Retina (tissue), 1 donor: ENCODE measurements at regions not wholly inside any gene's neighbourhood (a gene's known extent, or its start where the extent isn't known, plus 50 kb on each side); places are given as distances from the start of the nearest gene placed in this dataset.

Source experiments
- DNase-seq: peaks from one replicate; pipeline ENCODE4 v3.0.0-alpha.2; 2016

DNA sequence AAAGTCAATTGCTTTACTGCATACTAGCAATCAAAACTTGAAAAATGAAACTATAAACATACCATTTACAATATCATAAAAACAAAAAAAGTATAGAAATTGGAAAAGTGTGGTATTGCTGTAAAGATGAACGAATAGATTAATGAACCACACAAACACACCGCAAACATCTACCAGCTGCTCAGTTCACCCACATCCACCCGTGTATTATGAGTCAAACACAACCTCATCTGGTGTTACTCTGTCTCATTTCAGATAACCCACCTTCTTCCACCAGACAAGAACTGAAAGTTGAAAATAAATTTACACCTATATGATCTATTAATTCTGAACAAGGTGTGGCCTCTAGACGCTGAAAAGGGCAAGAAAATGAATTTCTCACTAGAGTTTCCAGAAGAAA is 53.3 kb downstream of the BLID start:
- DNase-seq, result no peak

GRCh38 chr11:122059565-122059964 is 56.5 kb downstream of the BLID start:
- DNase-seq, result no peak

DNA sequence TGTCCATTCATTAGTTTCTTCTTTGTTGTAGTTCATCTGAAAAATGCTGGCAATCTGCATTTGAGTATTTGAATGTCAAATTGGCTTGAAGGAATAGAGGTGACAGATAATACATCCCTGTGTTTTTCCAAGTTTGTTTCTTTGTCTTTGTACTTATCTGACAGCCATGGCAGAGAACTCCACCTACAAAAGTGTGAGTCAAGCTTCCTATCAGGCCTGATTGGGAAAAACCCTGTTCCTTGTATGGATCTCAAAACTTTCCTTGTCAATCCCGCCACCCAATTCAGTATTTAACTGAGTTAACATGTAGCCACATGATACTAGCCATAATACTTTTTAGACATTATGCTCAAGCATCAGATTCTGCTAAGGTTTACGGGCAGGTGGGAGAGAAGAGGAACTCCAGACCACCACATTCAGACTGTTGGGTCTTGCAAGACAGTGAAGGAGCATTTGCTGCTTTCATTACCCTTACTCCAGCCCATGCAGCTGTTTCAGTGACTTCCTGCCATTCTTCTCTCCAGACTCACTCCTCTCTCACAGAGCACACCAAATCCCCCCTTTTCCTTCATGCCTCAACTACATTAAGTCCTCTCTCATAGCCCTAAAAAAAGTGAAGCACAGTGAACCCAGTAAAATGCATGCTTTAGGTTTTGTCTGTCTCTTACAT is 65.9 kb downstream of the BLID start:
- no peak for DNase-seq

GRCh38 chr11:122048401-122048800 is 67.6 kb downstream of the BLID start:
- no peak for DNase-seq

- no peak for DNase-seq
Observed at GRCh38 chr11:122046846-122047245, 69.2 kb downstream of the BLID start.

DNA sequence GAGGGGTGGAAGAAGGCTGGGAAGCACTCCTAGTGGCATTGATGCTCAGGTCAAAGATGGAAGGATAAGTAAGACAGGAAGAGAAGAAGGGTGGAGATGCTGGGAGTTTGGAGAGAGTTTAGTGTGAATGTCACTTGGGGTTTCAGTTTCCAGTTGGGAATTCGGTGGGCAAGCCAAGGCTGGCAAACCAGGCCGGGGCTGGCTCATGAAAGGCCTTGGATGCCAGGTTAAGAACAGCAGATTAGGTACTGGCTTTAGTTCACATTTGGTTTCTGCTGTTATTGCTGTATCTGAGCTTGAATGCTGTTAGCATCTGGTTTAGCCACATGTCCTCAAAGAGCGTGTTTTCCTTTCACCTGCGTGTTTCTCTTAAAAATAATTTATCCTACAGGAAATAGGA is 69.6 kb downstream of the BLID start:
- no peak for DNase-seq

DNA sequence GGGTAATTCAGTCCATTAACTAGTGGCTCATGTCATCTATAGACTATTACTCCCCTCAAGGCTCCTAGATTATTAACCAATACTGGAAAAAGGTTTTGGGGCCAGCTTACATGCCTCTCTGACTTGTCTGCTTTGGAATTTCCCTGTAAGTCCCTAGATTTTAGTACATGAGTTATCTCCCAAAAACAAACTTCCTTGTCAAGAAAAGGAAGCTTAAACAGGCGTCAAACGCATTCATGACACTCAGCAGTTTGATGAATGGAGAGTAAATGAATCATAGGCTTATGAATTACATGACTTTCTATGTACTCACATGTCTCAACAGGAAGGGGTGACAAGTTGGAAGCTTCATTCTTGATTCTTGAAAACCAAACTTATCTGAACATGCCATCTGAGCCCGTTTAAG is 70.8 kb downstream of the BLID start:
- DNase-seq, result no peak

DNA sequence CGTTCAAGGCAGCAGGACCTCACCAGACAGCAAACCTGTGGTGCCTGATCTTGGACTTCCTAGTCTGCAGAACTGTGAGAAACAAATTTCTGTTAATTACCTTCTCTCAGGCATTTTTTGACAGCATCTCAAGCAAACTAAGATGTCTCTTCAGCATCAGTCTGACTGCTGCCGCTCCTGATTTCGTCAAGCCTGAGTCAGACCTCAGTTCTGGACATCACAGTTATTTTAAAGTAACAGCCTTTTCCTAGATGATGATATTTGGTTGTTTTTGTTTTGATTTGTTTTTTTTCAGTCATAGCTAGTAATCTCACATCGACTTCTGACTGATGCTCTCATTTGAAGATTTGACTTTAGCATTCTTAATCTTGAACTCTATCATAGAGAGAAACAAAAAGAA is 71.9 kb downstream of the BLID start:
- no peak for DNase-seq

GRCh38 chr11:122042981-122043380 is 73.0 kb downstream of the BLID start:
- no peak for DNase-seq

- no peak for DNase-seq
Observed at GRCh38 chr11:122040464-122040863, 75.6 kb downstream of the BLID start.

DNA sequence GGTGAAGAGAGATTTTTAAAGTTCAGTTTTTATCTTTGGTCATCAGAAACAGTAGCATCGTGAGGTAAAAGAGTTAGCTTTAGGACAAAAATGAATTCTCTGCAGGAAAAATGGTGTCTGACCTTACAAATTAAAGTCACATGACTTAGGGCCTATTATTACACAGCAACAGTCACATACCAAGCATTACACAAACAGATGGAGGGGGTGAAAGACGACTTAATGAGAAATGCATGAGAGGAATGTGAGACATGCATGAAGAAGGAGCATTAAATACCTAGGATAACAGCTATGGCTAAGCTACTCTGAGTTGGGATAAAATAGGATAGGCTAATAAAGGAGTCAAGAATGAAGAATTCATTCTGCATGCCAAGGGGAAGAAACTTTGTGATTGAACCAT is 77.5 kb downstream of the BLID start:
- DNase-seq, result no peak

DNA sequence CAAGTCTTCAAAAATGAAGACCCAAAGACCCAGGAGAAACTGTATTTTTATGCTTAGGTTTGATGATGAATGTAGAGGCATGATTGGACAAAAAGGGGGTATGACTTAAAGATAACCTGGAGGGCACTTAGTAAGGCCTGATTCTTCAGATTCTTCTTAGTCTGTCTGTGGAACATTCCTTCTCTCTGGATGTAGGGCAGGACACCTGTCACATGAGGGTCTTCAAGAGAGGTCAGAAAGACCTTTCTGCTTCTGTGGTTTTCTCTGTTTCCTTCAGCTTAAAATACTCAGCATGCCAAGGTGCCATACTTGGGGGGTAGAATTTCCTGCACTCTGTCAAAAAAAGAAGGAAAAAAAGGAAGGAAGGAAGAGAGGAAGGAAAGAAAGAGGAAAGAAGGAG is 78.1 kb downstream of the BLID start:
- no peak for DNase-seq

GRCh38 chr11:122036493-122036892 is 79.5 kb downstream of the BLID start:
- no peak for DNase-seq

- DNase-seq, result no peak
Observed at GRCh38 chr11:122036018-122036417, 80.0 kb downstream of the BLID start.

GRCh38 chr11:122033631-122034030 is 82.4 kb downstream of the BLID start:
- no peak for DNase-seq

DNA sequence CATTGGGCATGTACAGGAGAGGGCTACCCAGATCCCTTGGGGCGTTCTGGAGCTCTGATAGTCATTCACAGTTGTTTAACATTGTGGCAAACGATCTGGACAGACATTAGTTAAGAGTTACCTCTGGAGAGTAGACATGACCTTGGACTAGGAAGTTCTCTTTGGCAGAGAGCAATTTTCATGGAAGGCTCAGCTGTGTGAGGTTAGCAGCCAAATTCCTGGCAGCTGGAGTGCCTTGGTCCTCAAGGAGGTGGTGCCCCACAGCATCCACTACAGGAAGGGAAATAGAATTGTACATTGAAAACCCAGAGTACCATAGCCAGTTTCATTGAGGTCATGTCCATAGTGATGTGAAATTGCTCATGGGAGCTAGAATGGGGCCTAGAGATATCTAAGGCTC is 82.8 kb downstream of the BLID start:
- DNase-seq, result no peak

- DNase-seq, result no peak
Observed at GRCh38 chr11:122032317-122032716, 83.7 kb downstream of the BLID start.

- no peak for DNase-seq
Observed at GRCh38 chr11:122031813-122032212, 84.2 kb downstream of the BLID start.

- DNase-seq, result no peak
Observed at GRCh38 chr11:122030286-122030685, 85.7 kb downstream of the BLID start.

- DNase-seq, result no peak
Observed at GRCh38 chr11:122028545-122028944, 87.5 kb downstream of the BLID start.

GRCh38 chr11:122028036-122028435 is 88.0 kb downstream of the BLID start:
- DNase-seq, result no peak

GRCh38 chr11:122025757-122026156 is 90.3 kb downstream of the BLID start:
- no peak for DNase-seq

DNA sequence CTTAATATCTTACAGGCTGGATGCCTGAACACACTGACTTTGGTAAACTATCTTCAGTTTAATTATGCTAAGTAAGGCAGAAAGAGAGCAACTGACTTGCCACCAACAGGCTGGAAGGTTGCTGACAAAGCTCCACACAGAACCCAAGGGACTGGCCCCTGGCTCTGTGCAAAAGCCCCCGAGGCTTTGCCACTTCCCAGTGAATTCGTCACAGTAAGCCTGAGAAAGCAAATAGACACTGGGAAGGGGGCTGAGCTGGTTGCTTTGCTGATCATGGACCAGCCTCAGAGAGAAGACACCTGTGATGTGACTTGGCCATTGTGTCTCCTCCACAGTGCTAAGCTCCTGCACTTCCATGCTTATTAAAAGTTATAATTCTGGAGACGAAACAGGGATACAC is 91.7 kb downstream of the BLID start:
- DNase-seq, result no peak

DNA sequence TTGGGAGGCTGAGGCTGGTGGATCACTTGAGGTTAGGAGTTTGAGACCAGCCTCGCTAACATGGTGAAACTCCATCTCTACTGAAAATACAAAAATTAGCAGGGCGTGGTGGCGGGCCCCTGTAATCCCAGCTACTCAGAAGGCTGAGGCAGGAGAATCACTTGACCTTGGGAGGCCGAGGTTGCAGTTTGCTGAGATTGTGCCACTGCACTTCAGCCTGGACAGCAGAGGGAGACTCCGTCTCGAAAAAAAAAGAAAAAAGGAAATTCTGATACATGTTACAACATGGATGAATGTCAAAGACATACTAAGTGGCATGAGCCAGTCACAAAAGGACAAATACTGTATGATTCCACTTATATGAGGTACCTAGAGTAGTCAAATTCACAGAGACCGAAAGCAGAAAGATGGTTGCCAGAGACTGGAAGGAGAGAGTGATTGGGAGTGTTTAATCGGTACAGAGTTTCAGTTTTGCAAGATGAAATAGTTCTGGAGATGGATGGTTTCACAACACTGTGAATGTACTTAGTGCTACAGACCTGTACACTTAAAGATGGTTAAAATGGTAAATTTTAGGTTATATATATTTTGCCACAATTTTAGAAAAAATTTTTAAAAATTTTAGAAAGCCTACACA is 92.3 kb downstream of the BLID start:
- no peak for DNase-seq

DNA sequence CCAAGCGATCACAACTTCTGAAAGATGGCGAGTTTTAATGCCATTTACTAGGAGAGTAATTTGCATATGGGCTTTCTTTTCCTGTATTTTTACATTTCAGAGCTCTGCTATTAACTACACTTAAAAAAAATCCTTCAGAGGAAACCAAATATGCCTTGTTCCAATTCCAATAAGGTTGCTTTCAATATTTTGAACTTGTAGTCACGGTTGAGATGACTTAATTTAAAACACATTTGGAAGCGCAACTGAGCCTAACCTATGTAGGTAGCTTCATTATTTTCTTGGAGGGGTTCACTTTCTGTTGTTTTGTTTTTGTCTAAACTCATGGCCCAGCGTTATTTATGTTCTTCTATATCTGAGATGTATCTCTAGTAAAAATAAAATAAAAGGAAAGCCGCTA is 93.4 kb downstream of the BLID start:
- DNase-seq, result no peak
